Prostate gland (tissue), 2 donors: ENCODE measurements at regions not wholly inside any gene's neighbourhood (a gene's known extent, or its start where the extent isn't known, plus 50 kb on each side); places are given as distances from the start of the nearest gene placed in this dataset.
"Not testable (repeated sequence)": the region's sequence is repeated elsewhere in the genome, so short reads cannot be mapped to it uniquely, and the experiment has no call there.

ENCODE experiments used
- DNase-seq: peaks from one replicate; pipeline ENCODE4 v3.0.0-alpha.2; 2019; ENCODE audit warnings: low spot score
- H3K27ac ChIP-seq, 2 donors: fragments of 200-600 bp; sonication (generic); 2 replicates each; pipeline ENCODE4 v1.5.1; 2017 to 2019
- H3K27me3 ChIP-seq: fragments of 200-600 bp; sonication (generic); replicated peaks from 2 replicates; pipeline ENCODE4 v1.5.1; 2019; ENCODE audit not compliant: insufficient read depth
- H3K36me3 ChIP-seq, 2 donors: fragments of 200-600 bp; sonication (generic); 1 replicate in 1 of 2; 2 replicates in 1 of 2; pipeline versions ENCODE4 v1.5.1 to v1.8.1; 2017 to 2019
- H3K4me1 ChIP-seq: fragments of 200-600 bp; sonication (generic); replicated peaks from 2 replicates; pipeline ENCODE4 v1.5.1; 2019
- H3K4me3 ChIP-seq, 2 donors: fragments of 200-600 bp; sonication (generic); 2 replicates each; pipeline ENCODE4 v1.5.1; 2017 to 2019
- H3K9me3 ChIP-seq: fragments of 200-600 bp; sonication (generic); 2 replicates; pipeline ENCODE4 v1.5.1; 2017
- CTCF ChIP-seq, 4 experiments: fragments of 200-600 bp in 2 of 4; fragments of 450-650 bp in 2 of 4; sonication (generic) in 2 of 4; IDR thresholded peaks; 1 replicate in 3 of 4; 2 replicates in 1 of 4; pipeline ENCODE4 v1.5.1; 2016 to 2019; ENCODE audit warnings: antibody characterized with exemption in 4 of 4, mild to moderate bottlenecking in 2 of 4, moderate library complexity in 2 of 4
- POLR2A ChIP-seq: fragments of 450-650 bp; IDR thresholded peaks from one replicate; pipeline ENCODE4 v1.6.1; 2016; ENCODE audit warnings: antibody characterized with exemption, mild to moderate bottlenecking
- POLR2AphosphoS5 ChIP-seq: sonication (generic); formaldehyde crosslinking; IDR thresholded peaks from one replicate; pipeline ENCODE4 v1.6.1; 2017; ENCODE audit warnings: antibody characterized with exemption
- WGBS: methylation state at CpG from one replicate; pipeline ENCODE4 v1.1.5; 2018; 5-methylcytosine and 5-hydroxymethylcytosine counted together
- intact Hi-C: fragments of 100-400 bp; cut with DNase I; formaldehyde crosslinking; loops from one replicate; pipeline ENCODE4 v1.14.2; 2022

- Histone ChIP-seq H3K27me3 (no peaks in the 10 kb centered on the region), H3K4me3 (no peak overlapping the region), H3K9me3 (no peaks in the 10 kb centered on the region), H3K4me1 (no peaks in the 10 kb centered on the region), H3K27ac (no peak overlapping the region), H3K36me3 (no peaks in the 10 kb centered on the region)
- WGBS = 83% methylated on average over 26 of the region's 26 CpGs
- no peak for TF ChIP-seq CTCF (IDR thresholded peaks at IDR 0.05)
- no peak for TF ChIP-seq POLR2A
- TF ChIP-seq POLR2AphosphoS5 = no peak
- DNase-seq = no peak
- intact Hi-C loops = no loop called here
These were observed 121.4 kb upstream of the AFDN start for GRCh38 chr6:167705211-167705750.

- intact Hi-C loops = no loop called here
- Histone ChIP-seq H3K9me3 (no peaks in the 10 kb centered on the region), H3K27ac (no peak overlapping the region), H3K4me1 (no peaks in the 10 kb centered on the region), H3K36me3 (no peaks in the 10 kb centered on the region), H3K27me3 (no peaks in the 10 kb centered on the region), H3K4me3 (no peak overlapping the region)
- no peak for DNase-seq
- TF ChIP-seq POLR2A = no peak
- WGBS = 82% methylated on average over 28 of the region's 28 CpGs
These were observed 120.2 kb upstream of the AFDN start for GRCh38 chr6:167706313-167707109.

- Histone ChIP-seq H3K9me3 (no peaks in the 10 kb centered on the region), H3K4me1 (no peaks in the 10 kb centered on the region), H3K27ac (no peak overlapping the region), H3K27me3 (no peaks in the 10 kb centered on the region), H3K4me3 (no peak overlapping the region), H3K36me3 (no peaks in the 10 kb centered on the region)
- TF ChIP-seq CTCF (IDR thresholded peaks at IDR 0.05) (no peak), POLR2A (no peak), POLR2AphosphoS5 (no peak)
- intact Hi-C loops = no loop called here
- DNase-seq = no peak
- 90% methylated on average over 24 of the region's 25 CpGs for WGBS
These were observed 118.8 kb upstream of the AFDN start for GRCh38 chr6:167707686-167708500.

- 94% methylated on average over 15 of the region's 15 CpGs for WGBS
- no peaks in the 10 kb centered on the region for H3K4me1 ChIP-seq
- DNase-seq = no peak
- no peaks in the 10 kb centered on the region for H3K36me3 ChIP-seq
- H3K4me3 ChIP-seq = no peak overlapping the region
- H3K9me3 ChIP-seq = no peaks in the 10 kb centered on the region
- H3K27me3 ChIP-seq = no peaks in the 10 kb centered on the region
- TF ChIP-seq CTCF (IDR thresholded peaks at IDR 0.05) (no peak), POLR2AphosphoS5 (no peak), POLR2A (no peak)
- intact Hi-C loops = no loop called here
- H3K27ac ChIP-seq = no peak overlapping the region
These were observed 118.1 kb upstream of the AFDN start for GRCh38 chr6:167708501-167709094.

GRCh38 chr6:167709196-167709595 is 117.5 kb upstream of the AFDN start:
- H3K36me3 ChIP-seq = no peaks in the 10 kb centered on the region
- H3K4me3 ChIP-seq = no peak overlapping the region
- 87% methylated on average over 7 of the region's 7 CpGs for WGBS
- no peak for DNase-seq
- H3K27ac ChIP-seq = no peak overlapping the region
- H3K4me1 ChIP-seq = no peaks in the 10 kb centered on the region
- H3K27me3 ChIP-seq = no peaks in the 10 kb centered on the region
- no peaks in the 10 kb centered on the region for H3K9me3 ChIP-seq
- intact Hi-C loops = no loop called here
- TF ChIP-seq POLR2AphosphoS5 (no peak), POLR2A (no peak), CTCF (IDR thresholded peaks at IDR 0.05) (no peak)

GRCh38 chr6:167709776-167710336 is 116.9 kb upstream of the AFDN start:
- WGBS = 95% methylated on average over 11 of the region's 11 CpGs
- H3K9me3 ChIP-seq, H3K27me3 ChIP-seq, DNase-seq, H3K4me3 ChIP-seq, H3K27ac ChIP-seq, H3K36me3 ChIP-seq, H3K4me1 ChIP-seq, intact Hi-C loops: not testable (repeated sequence)
